Esophagus muscularis mucosa (tissue), 4 donors: ENCODE measurements at regions not wholly inside any gene's neighbourhood (a gene's known extent, or its start where the extent isn't known, plus 50 kb on each side); places are given as distances from the start of the nearest gene placed in this dataset.

Experiments used
- DNase-seq: peaks from one replicate; pipeline ENCODE4 v3.0.0-alpha.2; 2017; ENCODE audit errors: extremely low spot score
- H3K27ac ChIP-seq, 4 donors: fragments of 200-600 bp; sonication (generic); replicated peaks in 1 of 4; 1 replicate in 3 of 4; 2 replicates in 1 of 4; pipeline ENCODE4 v1.5.1; 2016 to 2019; ENCODE audit warnings: mild to moderate bottlenecking in 1 of 4
- H3K27me3 ChIP-seq, 4 donors: fragments of 200-600 bp; sonication (generic); one replicate each; pipeline versions ENCODE4 v1.5.1 to v1.6.0; 2016 to 2019
- H3K36me3 ChIP-seq, 4 donors: fragments of 200-600 bp; sonication (generic); one replicate each; pipeline ENCODE4 v1.5.1; 2016 to 2019
- H3K4me1 ChIP-seq, 4 donors: fragments of 200-600 bp; sonication (generic); one replicate each; pipeline ENCODE4 v1.5.1; 2016 to 2019
- H3K4me3 ChIP-seq, 4 donors: fragments of 200-600 bp; sonication (generic); 1 replicate in 2 of 4; 2 replicates in 2 of 4; pipeline ENCODE4 v1.5.1; 2016 to 2019; ENCODE audit warnings: mild to moderate bottlenecking in 4 of 4, moderate library complexity in 1 of 4
- H3K9me3 ChIP-seq, 4 donors: fragments of 200-600 bp; sonication (generic); 1 replicate in 3 of 4; 2 replicates in 1 of 4; pipeline ENCODE4 v1.5.1; 2016 to 2019
- CTCF ChIP-seq, 3 experiments: fragments of 200-600 bp in 2 of 3; fragments of 450-650 bp in 1 of 3; sonication (generic) in 2 of 3; IDR thresholded peaks; one replicate each; pipeline ENCODE4 v1.5.1; 2017 to 2019; ENCODE audit warnings: antibody characterized with exemption in 3 of 3, mild to moderate bottlenecking in 2 of 3, moderate library complexity in 1 of 3
- EP300 ChIP-seq: sonication (generic); formaldehyde crosslinking; IDR thresholded peaks from one replicate; pipeline ENCODE4 v1.6.1; 2017; ENCODE audit warnings: antibody characterized with exemption
- POLR2A ChIP-seq: fragments of 450-650 bp; IDR thresholded peaks from one replicate; pipeline ENCODE4 v1.6.1; 2017; ENCODE audit warnings: antibody characterized with exemption, moderate library complexity, mild to moderate bottlenecking, low read depth
- POLR2AphosphoS5 ChIP-seq, 2 donors: sonication (generic); formaldehyde crosslinking; IDR thresholded peaks; one replicate each; pipeline ENCODE4 v1.6.1; 2017; ENCODE audit warnings: antibody characterized with exemption in 2 of 2
- WGBS: methylation state at CpG from one replicate; pipeline ENCODE4 v1.1.5; 2018; 5-methylcytosine and 5-hydroxymethylcytosine counted together
- intact Hi-C: fragments of 100-400 bp; cut with DNase I; formaldehyde crosslinking; loops from one replicate; pipeline ENCODE4 v1.15.1; 2023

DNA sequence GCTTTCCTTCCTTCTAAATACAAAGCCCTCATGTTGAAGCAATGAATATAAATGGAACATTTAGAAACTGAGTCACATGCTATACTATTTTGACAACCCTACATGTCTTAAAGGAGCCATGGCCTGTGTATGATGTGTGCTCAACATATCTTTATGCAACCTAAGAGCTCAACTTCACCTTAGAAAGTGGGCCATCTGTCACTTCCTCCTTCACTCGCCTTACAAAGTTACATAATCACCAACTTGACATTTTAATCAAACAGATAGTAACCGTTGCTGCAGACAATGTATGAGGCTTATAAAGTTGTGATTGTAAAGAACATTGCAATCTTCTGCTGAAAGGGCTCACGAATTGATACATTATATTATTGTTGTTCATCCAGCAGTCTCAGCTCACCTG lies 163.6 kb downstream of the SERPINI1 start:
- Histone ChIP-seq H3K27ac (no peak overlapping the region), H3K4me3 (no peak overlapping the region), H3K36me3 (no peaks in the 10 kb centered on the region), H3K27me3 (no peaks in the 10 kb centered on the region), H3K4me1 (no peaks in the 10 kb centered on the region), H3K9me3 (no peaks in the 10 kb centered on the region)
- intact Hi-C loops = no loop called here
- TF ChIP-seq POLR2AphosphoS5 (IDR thresholded peaks at IDR 0.05) = no peak
- TF ChIP-seq CTCF (IDR thresholded peaks at IDR 0.05) = no peak
- no peak for TF ChIP-seq EP300
- TF ChIP-seq POLR2A = no peak
- no peak for DNase-seq
- WGBS = 68% methylated on average over 3 of the region's 3 CpGs

- H3K4me1 ChIP-seq = no peaks in the 10 kb centered on the region
- no peak for DNase-seq
- H3K27me3 ChIP-seq = no peaks in the 10 kb centered on the region
- H3K9me3 ChIP-seq = no peaks in the 10 kb centered on the region
- TF ChIP-seq POLR2AphosphoS5 (IDR thresholded peaks at IDR 0.05) = no peak
- no peak for TF ChIP-seq EP300
- no peak for TF ChIP-seq POLR2A
- TF ChIP-seq CTCF (IDR thresholded peaks at IDR 0.05) = no peak
- intact Hi-C loops = no loop called here
- no peak overlapping the region for H3K4me3 ChIP-seq
- H3K36me3 ChIP-seq = no peaks in the 10 kb centered on the region
- no peak overlapping the region for H3K27ac ChIP-seq
Observed at GRCh38 chr3:167898091-167898490, 162.6 kb downstream of the SERPINI1 start.

DNA sequence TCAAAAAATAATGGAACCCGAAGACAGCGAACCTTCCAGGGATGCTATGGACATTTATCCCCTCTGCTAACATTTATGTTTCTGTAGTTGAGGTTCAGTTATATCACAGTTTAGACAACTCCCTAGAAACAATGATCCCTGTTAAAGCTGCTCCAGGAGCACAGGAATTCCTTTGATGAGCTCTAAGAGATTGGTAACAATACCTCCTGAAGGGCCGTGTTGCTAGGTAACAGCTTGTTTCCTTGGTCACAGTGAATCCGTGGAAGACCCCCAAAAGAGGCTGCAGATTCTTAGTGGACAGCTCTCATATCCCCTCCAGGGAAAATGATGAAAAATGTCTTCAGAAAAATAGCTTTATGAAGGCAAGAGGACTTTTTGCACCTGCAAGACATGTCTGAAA lies 160.2 kb downstream of the SERPINI1 start:
- no peak overlapping the region for H3K27ac ChIP-seq
- H3K36me3 ChIP-seq = no peaks in the 10 kb centered on the region
- no peak for DNase-seq
- H3K4me3 ChIP-seq = no peak overlapping the region
- TF ChIP-seq POLR2A = no peak
- intact Hi-C loops = no loop called here
- H3K4me1 ChIP-seq = no peaks in the 10 kb centered on the region
- H3K9me3 ChIP-seq = no peaks in the 10 kb centered on the region
- H3K27me3 ChIP-seq = no peaks in the 10 kb centered on the region
- 60% methylated on average over 4 of the region's 4 CpGs for WGBS

- H3K27ac ChIP-seq = no peak overlapping the region
- TF ChIP-seq CTCF (IDR thresholded peaks at IDR 0.05) (no peak), EP300 (no peak), POLR2AphosphoS5 (IDR thresholded peaks at IDR 0.05) (no peak), POLR2A (no peak)
- WGBS = 84% methylated on average over 1 of the region's 1 CpG
- no peaks in the 10 kb centered on the region for H3K36me3 ChIP-seq
- DNase-seq = no peak
- H3K4me1 ChIP-seq = no peaks in the 10 kb centered on the region
- intact Hi-C loops = no loop called here
- H3K4me3 ChIP-seq = no peak overlapping the region
- no peaks in the 10 kb centered on the region for H3K27me3 ChIP-seq
- H3K9me3 ChIP-seq = no peaks in the 10 kb centered on the region
Observed at GRCh38 chr3:167895178-167895577, 159.7 kb downstream of the SERPINI1 start.

GRCh38 chr3:167892205-167892604 lies 156.7 kb downstream of the SERPINI1 start:
- no peaks in the 10 kb centered on the region for H3K36me3 ChIP-seq
- no peak for DNase-seq
- no peaks in the 10 kb centered on the region for H3K4me1 ChIP-seq
- H3K27me3 ChIP-seq = no peaks in the 10 kb centered on the region
- no peak overlapping the region for H3K27ac ChIP-seq
- TF ChIP-seq POLR2AphosphoS5 (IDR thresholded peaks at IDR 0.05) (no peak), POLR2A (no peak), CTCF (IDR thresholded peaks at IDR 0.05) (no peak), EP300 (no peak)
- no peaks in the 10 kb centered on the region for H3K9me3 ChIP-seq
- intact Hi-C loops = no loop called here
- no peak overlapping the region for H3K4me3 ChIP-seq
- WGBS = 80% methylated on average over 4 of the region's 4 CpGs
